CD14-positive monocyte (primary cell): ENCODE measurements at regions not wholly inside any gene's neighbourhood (a gene's known extent, or its start where the extent isn't known, plus 50 kb on each side); places are given as distances from the start of the nearest gene placed in this dataset.

Experiments used
- DNase-seq, 3 donors: peaks; one replicate each; pipeline ENCODE4 v3.0.0-alpha.2; 2011 to 2022
- H2AFZ ChIP-seq: 2 replicates; pipeline ENCODE4 v1.6.0; 2012; ENCODE audit warnings: mild to moderate bottlenecking, low read depth, low read length, inconsistent platforms; ENCODE audit not compliant: insufficient read depth, poor library complexity, severe bottlenecking
- H3K27ac ChIP-seq, 2 donors: 1 replicate in 1 of 2; 2 replicates in 1 of 2; pipeline ENCODE4 v1.5.1; 2012 to 2013; ENCODE audit warnings: low read length in 2 of 2, control low read depth in 1 of 2, inconsistent platforms in 1 of 2, low read depth in 1 of 2, mild to moderate bottlenecking in 1 of 2
- H3K27me3 ChIP-seq, 2 donors: one replicate each; pipeline versions ENCODE4 v1.6.0 to v1.6.1; 2011 to 2013; ENCODE audit warnings: low read length in 2 of 2; ENCODE audit not compliant: control insufficient read depth in 2 of 2, insufficient read depth in 2 of 2
- H3K36me3 ChIP-seq, 2 donors: replicated peaks in 1 of 2; 1 replicate in 1 of 2; 2 replicates in 1 of 2; pipeline versions ENCODE4 v1.5.1 to v1.6.1; 2012 to 2013; ENCODE audit warnings: low read length in 2 of 2, control low read depth in 1 of 2, inconsistent platforms in 1 of 2, mild to moderate bottlenecking in 1 of 2; ENCODE audit not compliant: insufficient read depth in 2 of 2, control insufficient read depth in 1 of 2
- H3K4me1 ChIP-seq, 2 donors: 1 replicate in 1 of 2; 2 replicates in 1 of 2; pipeline versions ENCODE4 v1.5.1 to v1.6.1; 2012 to 2013; ENCODE audit warnings: low read length in 2 of 2, control low read depth in 1 of 2, inconsistent platforms in 1 of 2, mild to moderate bottlenecking in 1 of 2, moderate library complexity in 1 of 2; ENCODE audit not compliant: insufficient read depth in 2 of 2, control insufficient read depth in 1 of 2
- H3K4me2 ChIP-seq: replicated peaks from 2 replicates; pipeline ENCODE3; 2012; ENCODE audit warnings: low read length, moderate library complexity, mild to moderate bottlenecking; ENCODE audit not compliant: poor library complexity, severe bottlenecking; ENCODE audit errors: extremely low read depth
- H3K4me3 ChIP-seq, 3 experiments: fragments of 200-600 bp in 1 of 3; sonication (generic) in 1 of 3; replicated peaks in 1 of 3; 1 replicate in 2 of 3; 2 replicates in 1 of 3; pipeline ENCODE4 v1.5.1; 2011 to 2013; ENCODE audit warnings: low read length in 3 of 3, mild to moderate bottlenecking in 3 of 3, control low read depth in 2 of 3, low read depth in 2 of 3, inconsistent platforms in 1 of 3, moderate library complexity in 1 of 3
- H3K79me2 ChIP-seq: 2 replicates; pipeline ENCODE4 v1.6.0; 2012; ENCODE audit warnings: mild to moderate bottlenecking, control low read depth, inconsistent platforms, low read length, moderate library complexity; ENCODE audit not compliant: insufficient read depth
- H3K9ac ChIP-seq: 2 replicates; pipeline ENCODE4 v1.6.0; 2017; ENCODE audit warnings: low read length, mild to moderate bottlenecking; ENCODE audit not compliant: insufficient read depth, poor library complexity, severe bottlenecking
- H3K9me3 ChIP-seq, 2 donors: replicated peaks in 1 of 2; 1 replicate in 1 of 2; 2 replicates in 1 of 2; pipeline versions ENCODE4 v1.5.1 to v1.6.1; 2012 to 2013; ENCODE audit warnings: low read length in 2 of 2, control low read depth in 1 of 2; ENCODE audit not compliant: control insufficient read depth in 1 of 2, insufficient read depth in 1 of 2
- H4K20me1 ChIP-seq: 2 replicates; pipeline ENCODE4 v1.6.0; 2012; ENCODE audit warnings: mild to moderate bottlenecking, low read length, control low read depth, moderate library complexity; ENCODE audit not compliant: insufficient read depth
- H3K27ac Mint-ChIP-seq, 7 donors: one replicate each; pipeline ENCODE4 v1.8.0; 2020; ENCODE audit warnings: mild to moderate bottlenecking in 7 of 7, mixed read lengths in 7 of 7, moderate library complexity in 6 of 7, inconsistent platforms in 2 of 7
- H3K27me3 Mint-ChIP-seq, 3 donors: one replicate each; pipeline ENCODE4 v1.8.0; 2021 to 2022; ENCODE audit warnings: low read depth in 3 of 3, mild to moderate bottlenecking in 3 of 3, mixed read lengths in 3 of 3, moderate library complexity in 3 of 3, inconsistent platforms in 1 of 3
- H3K36me3 Mint-ChIP-seq, 2 donors: one replicate each; pipeline ENCODE4 v1.8.0; 2020; ENCODE audit warnings: mixed read lengths in 2 of 2, inconsistent platforms in 1 of 2, mild to moderate bottlenecking in 1 of 2
- H3K4me1 Mint-ChIP-seq: one replicate; pipeline ENCODE4 v1.8.0; 2020; ENCODE audit warnings: mild to moderate bottlenecking, mixed read lengths
- H3K4me3 Mint-ChIP-seq, 2 donors: one replicate each; pipeline ENCODE4 v1.8.0; 2020; ENCODE audit warnings: mild to moderate bottlenecking in 2 of 2, mixed read lengths in 2 of 2, moderate library complexity in 1 of 2
- H3K9me3 Mint-ChIP-seq, 7 donors: one replicate each; pipeline ENCODE4 v1.8.0; 2020 to 2022; ENCODE audit warnings: mixed read lengths in 7 of 7, mild to moderate bottlenecking in 6 of 7, moderate library complexity in 6 of 7, inconsistent platforms in 2 of 7
- CTCF ChIP-seq: fragments of 200-600 bp; IDR thresholded peaks from one replicate; pipeline ENCODE4 v1.8.0; 2022; ENCODE audit warnings: antibody characterized with exemption, mild to moderate bottlenecking
- WGBS: methylation state at CpG from one replicate; pipeline ENCODE4 v1.1.5; 2013; ENCODE audit warnings: missing lambda C conversion rate; ENCODE audit not compliant: insufficient coverage; 5-methylcytosine and 5-hydroxymethylcytosine counted together
- intact Hi-C, 2 donors: fragments of 100-400 bp; cut with micrococcal nuclease; formaldehyde crosslinking; loops; one replicate each; pipeline versions ENCODE4 v1.15.0 to v1.15.1; 2023

GRCh38 chr20:11833825-11834224 is 83.9 kb upstream of the BTBD3 start:
- H3K27ac Mint-ChIP-seq = no peak overlapping the region
- intact Hi-C loops = no loop called here
- peaks cover 0 to 8% (median 3%) of the 10 kb centered on the region in 7 donors for H3K9me3 Mint-ChIP-seq
- H3K4me1 Mint-ChIP-seq = no peaks in the 10 kb centered on the region
- TF ChIP-seq CTCF = no peak
- WGBS = 100% methylated on average over 1 of the region's 3 CpGs
- no peak for DNase-seq
- no peaks in the 10 kb centered on the region for H3K36me3 ChIP-seq
- peaks cover 0 to 2% (median 0%) of the 10 kb centered on the region in 3 donors for H3K27me3 Mint-ChIP-seq
- H3K27ac ChIP-seq = no peak overlapping the region
- H2AFZ ChIP-seq = no peak overlapping the region
- H3K9ac ChIP-seq = no peak overlapping the region
- no peaks in the 10 kb centered on the region for H3K27me3 ChIP-seq
- H3K4me3 ChIP-seq = no peak overlapping the region
- no peak overlapping the region for H3K4me2 ChIP-seq
- H3K4me3 Mint-ChIP-seq = no peak overlapping the region
- H3K9me3 ChIP-seq = no peaks in the 10 kb centered on the region
- H3K4me1 ChIP-seq = no peaks in the 10 kb centered on the region
- no peaks in the 10 kb centered on the region for H3K36me3 Mint-ChIP-seq
- H3K79me2 ChIP-seq = no peaks in the 10 kb centered on the region
- no peaks in the 10 kb centered on the region for H4K20me1 ChIP-seq

GRCh38 chr20:11838076-11838636 is 79.5 kb upstream of the BTBD3 start:
- TF ChIP-seq CTCF = no peak
- H3K27ac Mint-ChIP-seq = peak overlapping the region in 1 of 7 donors; percentile 81
- no peaks in the 10 kb centered on the region for H3K36me3 Mint-ChIP-seq
- no peaks in the 10 kb centered on the region for H3K27me3 ChIP-seq
- no CpG with 5 or more reads among the region's 4 CpGs for WGBS
- no peaks in the 10 kb centered on the region for H3K9me3 ChIP-seq
- no peaks in the 10 kb centered on the region for H3K4me1 Mint-ChIP-seq
- no peak overlapping the region for H3K4me3 Mint-ChIP-seq
- H3K27me3 Mint-ChIP-seq = peaks cover 0 to 2% (median 0%) of the 10 kb centered on the region in 3 donors
- peaks cover 0 to 7% (median 5%) of the 10 kb centered on the region in 7 donors for H3K9me3 Mint-ChIP-seq
- DNase-seq = no peak
- H3K36me3 ChIP-seq = no peaks in the 10 kb centered on the region
- H3K4me3 ChIP-seq = no peak overlapping the region
- no peaks in the 10 kb centered on the region for H3K4me1 ChIP-seq
- intact Hi-C loops = no loop called here
- H3K9ac ChIP-seq = no peak overlapping the region
- no peak overlapping the region for H3K27ac ChIP-seq
- no peak overlapping the region for H2AFZ ChIP-seq
- no peaks in the 10 kb centered on the region for H3K79me2 ChIP-seq
- H3K4me2 ChIP-seq = no peak overlapping the region
- H4K20me1 ChIP-seq = no peaks in the 10 kb centered on the region
